HFFc6 (cell line): ENCODE measurements at regions not wholly inside any gene's neighbourhood (a gene's known extent, or its start where the extent isn't known, plus 50 kb on each side); places are given as distances from the start of the nearest gene placed in this dataset.

Source experiments
- DNase-seq: peaks from one replicate; pipeline ENCODE4 v3.0.0-alpha.2; 2018
- H3K27ac Mint-ChIP-seq: 2 replicates; pipeline ENCODE4 v1.8.0; 2020; ENCODE audit warnings: mild to moderate bottlenecking, mixed read lengths
- H3K27me3 Mint-ChIP-seq: 2 replicates; pipeline ENCODE4 v1.8.0; 2021; ENCODE audit warnings: mild to moderate bottlenecking, moderate library complexity, mixed read lengths; ENCODE audit not compliant: insufficient read depth
- H3K36me3 Mint-ChIP-seq: 2 replicates; pipeline ENCODE4 v1.8.0; 2021; ENCODE audit warnings: low read depth, mixed read lengths
- H3K4me1 Mint-ChIP-seq: 2 replicates; pipeline ENCODE4 v1.8.0; 2020; ENCODE audit warnings: low read depth, mixed read lengths
- H3K4me3 Mint-ChIP-seq: 2 replicates; pipeline ENCODE4 v1.8.0; 2020; ENCODE audit warnings: mild to moderate bottlenecking, moderate library complexity, mixed read lengths
- H3K9me3 Mint-ChIP-seq: 2 replicates; pipeline ENCODE4 v1.8.0; 2020; ENCODE audit warnings: mild to moderate bottlenecking, mixed read lengths
- TF ChIP-seq, protein P1 (sequence below): fragments of 200-600 bp; sonication (generic); IDR thresholded peaks from 2 replicates; pipeline ENCODE4 v1.5.0; 2021; ENCODE audit warnings: antibody characterized with exemption, mild to moderate bottlenecking

DNA sequence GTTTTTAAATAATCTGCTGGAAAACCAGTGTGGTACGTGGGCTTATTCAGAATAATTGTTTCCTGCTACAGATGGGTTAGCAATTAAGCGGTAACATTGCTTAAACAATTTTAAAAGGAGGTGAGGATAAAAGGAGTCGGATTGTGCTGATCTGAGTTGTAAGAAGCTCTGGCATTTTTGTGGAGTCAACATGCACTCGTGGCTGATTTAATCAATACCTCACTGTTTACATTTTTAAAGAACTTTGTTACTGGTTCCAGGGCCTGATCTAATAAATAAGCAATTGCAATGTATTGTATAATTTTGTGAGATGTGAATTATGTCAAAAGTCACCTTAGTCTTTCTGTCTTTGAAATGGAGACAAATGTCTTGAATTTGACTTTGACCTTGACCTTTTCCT, 474.0 kb downstream of the SETD4 start:
- Mint-ChIP-seq H3K4me3 (no peak overlapping the region), H3K27me3 (peaks cover 2% of the 10 kb centered on the region; the same call in 1 of the 2 replicates), H3K4me1 (peaks cover 36% of the 10 kb centered on the region), H3K27ac (no peak overlapping the region), H3K36me3 (0 out of 2 replicates have a peak, but pooled peaks cover 10% of the 10 kb centered on the region), H3K9me3 (no peaks in the 10 kb centered on the region)
- DNase-seq = no peak
- TF ChIP-seq, protein P1, sequence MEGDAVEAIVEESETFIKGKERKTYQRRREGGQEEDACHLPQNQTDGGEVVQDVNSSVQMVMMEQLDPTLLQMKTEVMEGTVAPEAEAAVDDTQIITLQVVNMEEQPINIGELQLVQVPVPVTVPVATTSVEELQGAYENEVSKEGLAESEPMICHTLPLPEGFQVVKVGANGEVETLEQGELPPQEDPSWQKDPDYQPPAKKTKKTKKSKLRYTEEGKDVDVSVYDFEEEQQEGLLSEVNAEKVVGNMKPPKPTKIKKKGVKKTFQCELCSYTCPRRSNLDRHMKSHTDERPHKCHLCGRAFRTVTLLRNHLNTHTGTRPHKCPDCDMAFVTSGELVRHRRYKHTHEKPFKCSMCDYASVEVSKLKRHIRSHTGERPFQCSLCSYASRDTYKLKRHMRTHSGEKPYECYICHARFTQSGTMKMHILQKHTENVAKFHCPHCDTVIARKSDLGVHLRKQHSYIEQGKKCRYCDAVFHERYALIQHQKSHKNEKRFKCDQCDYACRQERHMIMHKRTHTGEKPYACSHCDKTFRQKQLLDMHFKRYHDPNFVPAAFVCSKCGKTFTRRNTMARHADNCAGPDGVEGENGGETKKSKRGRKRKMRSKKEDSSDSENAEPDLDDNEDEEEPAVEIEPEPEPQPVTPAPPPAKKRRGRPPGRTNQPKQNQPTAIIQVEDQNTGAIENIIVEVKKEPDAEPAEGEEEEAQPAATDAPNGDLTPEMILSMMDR = no peak

DNA sequence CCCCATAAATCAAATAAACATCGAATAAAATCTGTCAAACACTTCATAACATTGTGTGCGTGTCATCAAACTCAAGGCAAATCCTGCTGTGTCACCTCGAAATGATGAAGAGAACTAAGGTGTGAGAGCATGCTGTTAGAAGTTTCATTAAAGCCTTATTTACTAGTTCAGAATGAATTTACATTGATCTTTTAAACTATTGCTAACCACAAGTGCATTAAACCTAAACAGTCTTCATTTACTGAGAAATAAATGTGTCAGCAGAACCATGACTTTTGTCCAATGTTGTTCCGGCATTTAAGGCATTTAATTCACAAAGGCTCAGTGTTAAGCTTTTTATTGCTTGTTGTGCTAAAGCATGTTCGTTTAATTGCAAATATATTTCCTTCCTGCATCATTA, 474.4 kb downstream of the SETD4 start:
- Mint-ChIP-seq H3K4me3 (no peak overlapping the region), H3K36me3 (0 out of 2 replicates have a peak, but pooled peaks cover 10% of the 10 kb centered on the region), H3K9me3 (no peaks in the 10 kb centered on the region), H3K27me3 (peaks cover 2% of the 10 kb centered on the region; the same call in 1 of the 2 replicates), H3K4me1 (peaks cover 40% of the 10 kb centered on the region), H3K27ac (no peak overlapping the region)
- TF ChIP-seq, protein P1 = no peak
- DNase-seq = no peak

DNA sequence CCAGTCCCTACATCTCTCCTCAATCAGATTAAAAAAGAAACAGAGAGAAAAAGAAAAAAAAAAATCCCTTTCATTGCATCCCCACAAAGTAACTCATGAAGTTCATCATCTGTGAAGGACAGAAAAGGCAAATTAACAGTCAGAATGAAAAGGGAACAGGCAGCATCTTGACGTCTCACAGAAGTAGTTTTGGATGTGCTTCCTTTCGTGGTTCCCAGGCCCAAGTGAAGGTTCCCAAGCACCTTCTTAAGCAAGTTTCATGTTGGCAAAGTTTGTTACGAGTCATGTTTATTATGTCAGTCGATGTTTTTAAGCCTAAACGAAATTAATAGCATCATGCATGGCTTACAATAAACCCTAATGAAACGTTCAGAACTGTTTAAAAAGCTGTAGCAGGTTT, 475.2 kb downstream of the SETD4 start:
- H3K9me3 Mint-ChIP-seq = no peaks in the 10 kb centered on the region
- H3K36me3 Mint-ChIP-seq = 0 out of 2 replicates have a peak, but pooled peaks cover 8% of the 10 kb centered on the region
- TF ChIP-seq, protein P1 = no peak
- no peak overlapping the region for H3K27ac Mint-ChIP-seq
- DNase-seq = no peak
- peaks cover 42% of the 10 kb centered on the region for H3K4me1 Mint-ChIP-seq
- peaks cover 2% of the 10 kb centered on the region; the same call in 1 of the 2 replicates for H3K27me3 Mint-ChIP-seq
- no peak overlapping the region for H3K4me3 Mint-ChIP-seq

DNA sequence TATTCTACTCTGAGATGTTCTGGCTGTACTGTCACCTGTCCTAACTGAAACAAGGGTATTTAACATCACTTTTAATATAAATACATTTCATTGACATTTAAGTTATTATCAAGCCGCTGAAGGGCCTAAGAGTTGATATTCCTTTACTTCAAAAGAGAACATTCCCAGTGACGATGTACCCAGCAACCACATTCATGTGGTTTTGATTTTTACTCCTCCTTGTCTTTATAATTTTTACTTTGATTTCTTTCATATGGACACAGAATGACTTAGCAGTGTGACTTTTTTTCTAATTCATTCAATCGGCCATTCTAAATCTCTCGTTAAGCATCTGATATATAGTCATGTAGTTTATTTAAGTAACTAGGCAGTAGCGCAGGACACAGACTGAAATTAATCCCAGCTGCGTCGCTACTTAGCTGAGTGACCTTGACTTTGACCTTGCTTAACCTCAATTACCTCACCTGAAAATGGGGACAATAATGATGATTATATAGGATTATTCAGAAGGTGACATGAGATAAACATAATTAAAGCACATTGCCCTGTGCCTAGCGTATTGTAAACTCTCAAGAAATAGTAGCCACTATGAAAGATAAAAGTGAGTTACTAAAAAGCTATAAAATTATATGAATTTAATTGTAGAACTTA, 476.6 kb downstream of the SETD4 start:
- Mint-ChIP-seq H3K27ac (no peak overlapping the region), H3K4me3 (no peak overlapping the region), H3K9me3 (no peaks in the 10 kb centered on the region), H3K36me3 (0 out of 2 replicates have a peak, but pooled peaks cover 4% of the 10 kb centered on the region), H3K27me3 (peaks cover 2% of the 10 kb centered on the region; the same call in 1 of the 2 replicates), H3K4me1 (peaks cover 57% of the 10 kb centered on the region)
- DNase-seq = no peak
- TF ChIP-seq, protein P1 = no peak

DNA sequence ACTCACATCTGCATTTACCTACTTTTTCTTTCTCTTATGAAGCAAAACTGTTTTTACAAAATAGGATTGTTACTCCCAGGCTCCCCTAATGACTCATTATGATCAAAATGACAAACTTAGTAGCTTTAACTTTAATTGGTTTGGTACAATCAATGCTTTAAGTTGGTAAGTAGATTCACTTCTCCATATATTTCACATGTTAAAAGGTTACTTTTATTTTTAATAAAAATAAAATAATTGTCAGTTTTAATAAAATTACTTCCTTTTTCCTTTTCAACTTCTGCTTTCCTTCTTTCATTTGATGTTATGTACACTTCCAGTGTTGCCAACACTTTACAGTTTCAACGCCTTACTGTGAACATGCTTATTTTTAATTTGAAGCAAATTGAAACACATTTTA, 477.6 kb downstream of the SETD4 start:
- no peak for DNase-seq
- Mint-ChIP-seq H3K27me3 (peaks cover 2% of the 10 kb centered on the region; the same call in 1 of the 2 replicates), H3K9me3 (no peaks in the 10 kb centered on the region), H3K36me3 (0 out of 2 replicates have a peak, but pooled peaks cover under 1% of the 10 kb centered on the region), H3K4me1 (peaks cover 62% of the 10 kb centered on the region), H3K27ac (no peak overlapping the region), H3K4me3 (no peak overlapping the region)
- TF ChIP-seq, protein P1 = no peak
